ENCODE measurements at regions not wholly inside any gene's neighbourhood (a gene's known extent, or its start where the extent isn't known, plus 50 kb on each side); places are given as distances from the start of the nearest gene placed in this dataset.

- Mint-ChIP-seq H3K9me3 (no peaks in the 10 kb centered on the region), H3K27ac (ENCODE audit: unreplicated experiment) (no peak overlapping the region), H3K27me3 (ENCODE audit: low read depth) (no peaks in the 10 kb centered on the region), H3K4me3 (no peak overlapping the region), H3K36me3 (ENCODE audit: low read depth) (no peaks in the 10 kb centered on the region), H3K4me1 (peaks cover 5% of the 10 kb centered on the region)
- no peak for DNase-seq (ENCODE audit: low read depth, low spot score)
- no peak for TF ChIP-seq CTCF (conservative IDR thresholded peaks at IDR 0.05)
These were observed 706.8 kb downstream of the KCNA4 start for GRCh38 chr11:29309992-29310391.

GRCh38 chr11:29306527-29306926 lies 710.3 kb downstream of the KCNA4 start:
- Mint-ChIP-seq H3K9me3 (no peaks in the 10 kb centered on the region), H3K27me3 (ENCODE audit: low read depth) (no peaks in the 10 kb centered on the region), H3K4me3 (no peak overlapping the region), H3K27ac (ENCODE audit: unreplicated experiment) (no peak overlapping the region), H3K4me1 (peaks cover 5% of the 10 kb centered on the region), H3K36me3 (ENCODE audit: low read depth) (no peaks in the 10 kb centered on the region)
- no peak for DNase-seq (ENCODE audit: low read depth, low spot score)
- TF ChIP-seq CTCF (conservative IDR thresholded peaks at IDR 0.05), result no peak

DNA sequence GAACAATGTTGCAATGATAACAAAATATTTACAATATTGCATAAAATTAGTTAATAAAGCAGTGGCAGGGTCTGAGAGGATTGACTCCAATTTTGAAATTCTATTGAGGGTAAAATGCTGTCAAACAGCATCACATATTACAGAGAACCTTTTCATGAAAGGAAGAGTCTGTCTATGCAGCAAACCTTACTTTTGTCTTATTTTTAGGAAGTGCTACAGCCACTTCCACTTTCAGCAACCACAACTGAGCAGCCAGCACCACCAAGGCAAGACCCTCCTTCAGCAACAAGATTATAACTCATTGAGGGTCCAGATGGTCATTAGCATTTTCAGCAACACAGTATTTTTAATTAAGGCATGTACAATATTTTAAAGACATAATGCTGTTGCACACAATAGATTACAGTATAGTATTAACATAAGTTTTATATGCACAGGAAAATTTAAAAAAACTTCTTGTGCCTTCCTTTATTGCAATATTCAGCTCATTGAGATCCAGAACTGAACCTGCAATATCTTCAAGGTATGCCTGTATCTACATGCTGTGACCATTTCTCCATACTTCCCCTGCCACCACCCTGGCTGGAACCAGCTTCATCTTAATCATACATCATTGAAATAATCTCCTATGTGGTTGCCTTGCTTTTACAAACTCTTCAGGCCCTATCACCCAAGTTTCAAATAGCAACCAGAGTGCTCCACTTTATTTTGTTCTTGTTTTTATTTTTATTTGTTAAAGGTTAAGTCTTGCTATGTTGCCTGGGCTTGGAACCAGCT lies 711.2 kb downstream of the KCNA4 start:
- Mint-ChIP-seq H3K36me3 (ENCODE audit: low read depth) (no peaks in the 10 kb centered on the region), H3K9me3 (no peaks in the 10 kb centered on the region), H3K4me3 (no peak overlapping the region), H3K4me1 (peaks cover 5% of the 10 kb centered on the region), H3K27me3 (ENCODE audit: low read depth) (no peaks in the 10 kb centered on the region), H3K27ac (ENCODE audit: unreplicated experiment) (no peak overlapping the region)
- DNase-seq (ENCODE audit: low read depth, low spot score), result no peak
- TF ChIP-seq CTCF (conservative IDR thresholded peaks at IDR 0.05), result no peak

GRCh38 chr11:29300420-29300819 lies 716.4 kb downstream of the KCNA4 start:
- Mint-ChIP-seq H3K27ac (ENCODE audit: unreplicated experiment) (no peak overlapping the region), H3K36me3 (ENCODE audit: low read depth) (no peaks in the 10 kb centered on the region), H3K9me3 (no peaks in the 10 kb centered on the region), H3K27me3 (ENCODE audit: low read depth) (no peaks in the 10 kb centered on the region), H3K4me3 (no peak overlapping the region), H3K4me1 (no peaks in the 10 kb centered on the region)
- no peak for DNase-seq (ENCODE audit: low read depth, low spot score)
- TF ChIP-seq CTCF (conservative IDR thresholded peaks at IDR 0.05), result no peak

DNA sequence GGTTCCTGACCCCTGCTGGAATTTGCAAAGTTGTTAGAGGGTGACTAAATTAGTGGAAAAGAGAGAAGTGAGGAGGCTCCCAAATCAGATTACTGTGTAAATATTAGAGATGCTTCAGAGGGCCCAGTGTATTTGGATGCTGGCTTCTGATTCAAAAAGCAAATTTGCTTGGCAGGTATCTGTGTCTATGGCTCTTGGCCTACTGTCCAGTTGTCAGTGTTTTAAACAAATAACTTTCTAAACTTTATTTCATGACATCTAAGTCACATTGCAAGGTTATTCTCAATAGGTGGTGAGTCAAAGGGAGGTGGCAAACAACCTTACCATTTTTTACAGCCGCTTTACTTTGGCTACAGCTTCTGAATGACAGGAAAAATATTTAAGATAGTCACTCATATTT lies 720.1 kb downstream of the KCNA4 start:
- no peak for DNase-seq (ENCODE audit: low read depth, low spot score)
- Mint-ChIP-seq H3K27me3 (ENCODE audit: low read depth) (no peaks in the 10 kb centered on the region), H3K27ac (ENCODE audit: unreplicated experiment) (no peak overlapping the region), H3K4me3 (no peak overlapping the region), H3K9me3 (no peaks in the 10 kb centered on the region), H3K4me1 (peaks cover 10% of the 10 kb centered on the region), H3K36me3 (ENCODE audit: low read depth) (no peaks in the 10 kb centered on the region)
- TF ChIP-seq CTCF (conservative IDR thresholded peaks at IDR 0.05), result no peak
